NCI-H2081 treated with DMSO at 0.1 percent for 48 hours (cell line): ENCODE measurements at regions not wholly inside any gene's neighbourhood (a gene's known extent, or its start where the extent isn't known, plus 50 kb on each side); places are given as distances from the start of the nearest gene placed in this dataset.

Experiments
- DNase-seq: peaks from one replicate; lab custom pipeline; 2025; lab: John Stamatoyannopoulos, UW

- no peak for DNase-seq
Observed at GRCh38 chr13:39100996-39101738, 62.9 kb downstream of the NHLRC3 start.

GRCh38 chr13:39102981-39103490 is 64.8 kb downstream of the NHLRC3 start:
- no peak for DNase-seq

GRCh38 chr13:39105110-39105509 is 66.9 kb downstream of the NHLRC3 start:
- peak; percentile 44 for DNase-seq

- peak; percentile 92 for DNase-seq
Observed at GRCh38 chr13:39106216-39107005, 68.2 kb downstream of the NHLRC3 start.

GRCh38 chr13:39107561-39107960 is 69.3 kb downstream of the NHLRC3 start:
- peak; percentile 82 for DNase-seq

- DNase-seq, result no peak
Observed at GRCh38 chr13:39108783-39109182, 70.5 kb downstream of the NHLRC3 start.

GRCh38 chr13:39110518-39111097 is 72.4 kb downstream of the NHLRC3 start:
- DNase-seq, result no peak

- DNase-seq, result no peak
Observed at GRCh38 chr13:39111145-39111544, 72.9 kb downstream of the NHLRC3 start.

- no peak for DNase-seq
Observed at GRCh38 chr13:39119422-39119821, 81.2 kb downstream of the NHLRC3 start.

- DNase-seq, result no peak
Observed at GRCh38 chr13:39123578-39123977, 85.3 kb downstream of the NHLRC3 start.

GRCh38 chr13:39129213-39129612 is 91.0 kb downstream of the NHLRC3 start:
- no peak for DNase-seq

- no peak for DNase-seq
Observed at GRCh38 chr13:39130301-39130700, 92.0 kb downstream of the NHLRC3 start.

GRCh38 chr13:39132286-39133230 is 94.3 kb downstream of the NHLRC3 start:
- no peak for DNase-seq

GRCh38 chr13:39133781-39134180 is 95.5 kb downstream of the NHLRC3 start:
- no peak for DNase-seq

- no peak for DNase-seq
Observed at GRCh38 chr13:39134574-39134973, 96.3 kb downstream of the NHLRC3 start.

GRCh38 chr13:39144391-39144790 is 106.1 kb downstream of the NHLRC3 start:
- no peak for DNase-seq

GRCh38 chr13:39144941-39145533 is 106.8 kb downstream of the NHLRC3 start:
- no peak for DNase-seq

- no peak for DNase-seq
Observed at GRCh38 chr13:39148513-39148961, 110.3 kb downstream of the NHLRC3 start.

GRCh38 chr13:39149896-39150295 is 111.6 kb downstream of the NHLRC3 start:
- DNase-seq, result no peak

GRCh38 chr13:39154041-39154440 is 115.8 kb downstream of the NHLRC3 start:
- no peak for DNase-seq

GRCh38 chr13:39159393-39159792 is 121.1 kb downstream of the NHLRC3 start:
- peak; percentile 68 for DNase-seq
